ENCODE measurements at regions not wholly inside any gene's neighbourhood (a gene's known extent, or its start where the extent isn't known, plus 50 kb on each side); places are given as distances from the start of the nearest gene placed in this dataset.

DNA sequence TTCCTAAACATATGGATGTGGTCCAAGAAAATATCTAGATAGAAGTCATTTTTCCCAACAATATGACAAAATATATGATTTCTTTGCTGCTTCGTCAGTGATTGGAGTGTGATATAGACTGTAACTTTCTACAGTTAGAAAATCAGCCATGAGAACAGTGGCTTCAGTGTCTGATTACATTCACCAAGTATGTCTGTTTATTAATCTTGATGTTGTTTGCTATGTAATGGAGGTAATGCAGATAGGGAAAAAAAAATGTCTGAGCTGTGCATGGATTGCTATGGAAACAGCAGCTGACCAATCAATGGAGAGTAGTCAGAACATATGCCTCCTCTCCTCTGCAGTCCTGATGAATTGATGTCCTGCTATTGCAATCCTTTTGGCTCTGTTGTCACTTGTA is 72.3 kb upstream of the GAP43 start:
- no peak overlapping the region for H3K27ac ChIP-seq
- H3K9me3 ChIP-seq: no peaks in the 10 kb centered on the region
- H3K27me3 ChIP-seq (replicated peaks in 1 of 7): no peaks in the 10 kb centered on the region
- TF ChIP-seq POLR2AphosphoS5 (IDR thresholded peaks at IDR 0.05) (no peak), POLR2A (IDR thresholded peaks at IDR 0.05) (no peak)
- TF ChIP-seq, protein P1, sequence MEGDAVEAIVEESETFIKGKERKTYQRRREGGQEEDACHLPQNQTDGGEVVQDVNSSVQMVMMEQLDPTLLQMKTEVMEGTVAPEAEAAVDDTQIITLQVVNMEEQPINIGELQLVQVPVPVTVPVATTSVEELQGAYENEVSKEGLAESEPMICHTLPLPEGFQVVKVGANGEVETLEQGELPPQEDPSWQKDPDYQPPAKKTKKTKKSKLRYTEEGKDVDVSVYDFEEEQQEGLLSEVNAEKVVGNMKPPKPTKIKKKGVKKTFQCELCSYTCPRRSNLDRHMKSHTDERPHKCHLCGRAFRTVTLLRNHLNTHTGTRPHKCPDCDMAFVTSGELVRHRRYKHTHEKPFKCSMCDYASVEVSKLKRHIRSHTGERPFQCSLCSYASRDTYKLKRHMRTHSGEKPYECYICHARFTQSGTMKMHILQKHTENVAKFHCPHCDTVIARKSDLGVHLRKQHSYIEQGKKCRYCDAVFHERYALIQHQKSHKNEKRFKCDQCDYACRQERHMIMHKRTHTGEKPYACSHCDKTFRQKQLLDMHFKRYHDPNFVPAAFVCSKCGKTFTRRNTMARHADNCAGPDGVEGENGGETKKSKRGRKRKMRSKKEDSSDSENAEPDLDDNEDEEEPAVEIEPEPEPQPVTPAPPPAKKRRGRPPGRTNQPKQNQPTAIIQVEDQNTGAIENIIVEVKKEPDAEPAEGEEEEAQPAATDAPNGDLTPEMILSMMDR (IDR thresholded peaks at IDR 0.05 in 8 of 11, conservative IDR thresholded peaks at IDR 0.05 in 3 of 11): no peak
- intact Hi-C loops (cut with DNase I; ENCODE audit: low total_unique reads): no loop called here
- DNase-seq: no peak
- H3K36me3 ChIP-seq: no peaks in the 10 kb centered on the region
- no peaks in the 10 kb centered on the region for H3K4me1 ChIP-seq
- no peak overlapping the region for H3K4me3 ChIP-seq
- WGBS, 5 donors: 85 to 97% (median 93%) methylated on average over 1 of the region's 1 CpG

DNA sequence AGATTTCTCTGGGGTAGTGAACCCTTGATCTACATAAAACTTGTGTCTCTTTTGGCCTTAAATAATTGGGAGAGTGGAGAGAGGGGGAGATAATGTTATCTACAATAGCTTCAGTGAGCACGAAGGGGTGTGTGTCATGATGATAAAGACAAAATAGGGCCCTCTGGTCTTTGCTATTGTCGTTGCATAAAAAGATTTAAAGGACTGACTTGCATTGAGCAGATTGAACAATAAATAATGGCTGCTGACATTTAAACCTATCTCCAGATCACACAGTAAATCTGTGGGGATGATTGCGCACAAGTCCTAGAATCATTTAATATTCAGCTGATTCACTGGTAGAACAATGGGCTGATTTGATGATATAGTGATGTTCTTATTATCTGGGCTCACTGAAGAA is 71.3 kb upstream of the GAP43 start:
- no peaks in the 10 kb centered on the region for H3K4me1 ChIP-seq
- intact Hi-C loops (cut with DNase I; ENCODE audit: low total_unique reads): no loop called here
- DNase-seq: no peak
- H3K27ac ChIP-seq: no peak overlapping the region
- TF ChIP-seq POLR2A (IDR thresholded peaks at IDR 0.05) (no peak), POLR2AphosphoS5 (IDR thresholded peaks at IDR 0.05) (no peak)
- TF ChIP-seq, protein P1 (IDR thresholded peaks at IDR 0.05 in 8 of 11, conservative IDR thresholded peaks at IDR 0.05 in 3 of 11): no peak
- H3K27me3 ChIP-seq (replicated peaks in 1 of 7): no peaks in the 10 kb centered on the region
- 82 to 93% (median 85%) methylated on average over 3 of the region's 3 CpGs for WGBS, 5 donors
- H3K4me3 ChIP-seq: no peak overlapping the region
- H3K9me3 ChIP-seq: no peaks in the 10 kb centered on the region
- no peaks in the 10 kb centered on the region for H3K36me3 ChIP-seq

DNA sequence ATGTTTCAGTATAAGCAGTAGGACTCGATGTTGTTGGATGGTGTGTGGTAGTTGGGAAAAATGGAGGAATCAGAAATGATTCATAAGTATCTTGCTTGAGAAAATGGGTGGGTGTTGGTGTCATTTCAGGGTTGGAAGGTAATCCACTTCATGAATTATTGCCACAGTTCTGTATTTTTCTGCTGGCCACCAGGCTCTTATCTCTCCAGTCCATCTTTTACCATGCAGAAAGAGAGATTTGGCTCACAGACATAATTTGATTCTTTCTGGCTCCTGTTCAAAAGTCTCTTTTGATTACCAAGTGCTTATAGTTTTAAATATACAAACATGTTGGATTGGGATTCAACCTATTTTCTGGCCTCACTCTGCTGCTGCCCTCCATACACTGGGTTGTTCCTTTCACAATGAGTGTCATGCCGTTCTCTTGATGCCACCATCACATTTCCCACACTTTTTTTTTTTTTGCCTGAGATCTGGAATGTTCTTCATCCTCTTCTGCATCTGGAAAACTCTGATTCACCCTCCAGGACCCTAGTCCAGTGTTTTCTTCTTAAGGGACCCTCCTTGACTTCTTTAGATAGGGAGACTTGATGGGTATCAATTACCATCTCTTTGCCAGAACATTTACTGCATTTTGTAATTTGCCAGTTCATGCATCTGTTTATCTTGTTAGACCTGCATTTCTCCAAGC is 69.4 kb upstream of the GAP43 start:
- Histone ChIP-seq H3K9me3 (no peaks in the 10 kb centered on the region), H3K36me3 (no peaks in the 10 kb centered on the region), H3K27me3 (replicated peaks in 1 of 7) (no peaks in the 10 kb centered on the region), H3K4me1 (no peaks in the 10 kb centered on the region), H3K4me3 (no peak overlapping the region), H3K27ac (no peak overlapping the region)
- intact Hi-C loops (cut with DNase I; ENCODE audit: low total_unique reads): no loop called here
- 79 to 90% (median 86%) methylated on average over 2 of the region's 2 CpGs for WGBS, 5 donors
- DNase-seq: no peak
- no peak for TF ChIP-seq POLR2AphosphoS5 (IDR thresholded peaks at IDR 0.05)
- TF ChIP-seq, protein P1 (IDR thresholded peaks at IDR 0.05 in 8 of 11, conservative IDR thresholded peaks at IDR 0.05 in 3 of 11): no peak
- TF ChIP-seq POLR2A (IDR thresholded peaks at IDR 0.05): no peak

DNA sequence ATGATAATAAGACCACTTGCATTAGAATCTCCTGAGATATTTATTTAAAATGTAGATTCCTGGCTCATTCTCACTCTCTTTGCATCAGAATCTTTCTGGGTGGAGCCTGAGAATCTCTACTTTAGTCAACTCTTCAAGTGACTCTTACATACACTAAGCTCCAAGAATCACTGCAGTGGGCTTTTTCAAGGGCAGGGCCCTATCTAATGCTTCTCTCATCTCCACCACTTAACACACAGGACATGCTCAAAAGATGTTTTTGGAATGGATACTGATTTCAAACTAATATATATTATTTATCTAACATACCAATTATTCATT is 68.9 kb upstream of the GAP43 start:
- Histone ChIP-seq H3K27me3 (replicated peaks in 1 of 7) (no peaks in the 10 kb centered on the region), H3K27ac (no peak overlapping the region), H3K4me1 (no peaks in the 10 kb centered on the region), H3K9me3 (no peaks in the 10 kb centered on the region), H3K36me3 (no peaks in the 10 kb centered on the region), H3K4me3 (no peak overlapping the region)
- no peak for DNase-seq
- TF ChIP-seq POLR2AphosphoS5 (IDR thresholded peaks at IDR 0.05) (no peak), POLR2A (IDR thresholded peaks at IDR 0.05) (no peak)
- TF ChIP-seq, protein P1 (IDR thresholded peaks at IDR 0.05 in 8 of 11, conservative IDR thresholded peaks at IDR 0.05 in 3 of 11): no peak
- intact Hi-C loops (cut with DNase I; ENCODE audit: low total_unique reads): no loop called here

Data from spleen (tissue), 11 donors.